SK-N-SH (cell line): ENCODE measurements at regions not wholly inside any gene's neighbourhood (a gene's known extent, or its start where the extent isn't known, plus 50 kb on each side); places are given as distances from the start of the nearest gene placed in this dataset.

Source experiments
- CTCF ChIA-PET: fragments of 300-600, 350-600 bp; formaldehyde crosslinking; extraction: SDS; loops from one replicate; lab custom pipeline; 2021; lab: Yijun Ruan, JAX
- POLR2A ChIA-PET: fragments of 350-600 bp; sonication (Branson Sonifier 250); formaldehyde crosslinking; extraction: SDS; loops from one replicate; lab custom pipeline; 2020; ENCODE audit warnings: antibody characterized with exemption, inconsistent platforms; lab: Yijun Ruan, JAX
- DNase-seq: peaks from one replicate; pipeline ENCODE4 v3.0.0; 2012
- H2AFZ ChIP-seq: fragments of 200-600 bp; sonication (generic); 2 replicates; pipeline ENCODE4 v1.8.1; 2016; ENCODE audit warnings: antibody characterized with exemption, mild to moderate bottlenecking, low read depth
- H3F3A ChIP-seq: fragments of 200-600 bp; sonication (generic); replicated peaks from 2 replicates; pipeline ENCODE3; 2016; ENCODE audit warnings: antibody characterized with exemption, mild to moderate bottlenecking; ENCODE audit not compliant: insufficient read depth
- H3K27ac ChIP-seq, 2 experiments: fragments of 200-500 bp in 1 of 2; fragments of 200-600 bp in 1 of 2; sonication (Bioruptor generic) in 1 of 2; sonication (generic), shearing (Covaris generic) in 1 of 2; 2 replicates each; pipeline versions ENCODE4 v1.5.1 to v1.6.1; 2014 to 2016; ENCODE audit warnings: low read depth in 2 of 2, inconsistent platforms in 1 of 2, low read length in 1 of 2, mild to moderate bottlenecking in 1 of 2, mixed read lengths in 1 of 2
- H3K27me3 ChIP-seq: fragments of 200-600 bp; sonication (generic), shearing (Covaris generic); 2 replicates; pipeline ENCODE4 v1.6.1; 2016; ENCODE audit warnings: mixed run types; ENCODE audit not compliant: insufficient read depth
- H3K36me3 ChIP-seq, 2 experiments: fragments of 200-500 bp in 1 of 2; fragments of 200-600 bp in 1 of 2; sonication (Bioruptor generic) in 1 of 2; sonication (generic) in 1 of 2; replicated peaks in 1 of 2; 2 replicates each; pipeline versions ENCODE3 to v1.5.1; 2014 to 2016; ENCODE audit warnings: low read length in 1 of 2, mild to moderate bottlenecking in 1 of 2; ENCODE audit not compliant: insufficient read depth in 2 of 2, control insufficient read depth in 1 of 2
- H3K4me1 ChIP-seq, 2 experiments: fragments of 200-500 bp in 1 of 2; fragments of 200-600 bp in 1 of 2; sonication (Bioruptor generic) in 1 of 2; sonication (generic), shearing (Covaris generic) in 1 of 2; 2 replicates each; pipeline versions ENCODE4 v1.5.1 to v1.6.1; 2014 to 2016; ENCODE audit warnings: low read depth in 1 of 2, low read length in 1 of 2, mixed run types in 1 of 2; ENCODE audit not compliant: insufficient read depth in 2 of 2, control insufficient read depth in 1 of 2
- H3K4me2 ChIP-seq: fragments of 200-600 bp; sonication (generic), shearing (Covaris generic); 2 replicates; pipeline ENCODE4 v1.6.1; 2017; ENCODE audit warnings: mixed run types
- H3K4me3 ChIP-seq, 2 experiments: fragments of 200-500 bp in 1 of 2; fragments of 200-600 bp in 1 of 2; sonication (Bioruptor generic) in 1 of 2; sonication (generic), shearing (Covaris generic) in 1 of 2; 2 replicates each; pipeline versions ENCODE4 v1.5.1 to v1.8.1; 2014 to 2016; ENCODE audit warnings: low read depth in 2 of 2, inconsistent platforms in 1 of 2, low read length in 1 of 2, mild to moderate bottlenecking in 1 of 2, mixed read lengths in 1 of 2, moderate library complexity in 1 of 2
- H3K79me2 ChIP-seq: fragments of 200-600 bp; sonication (generic); 2 replicates; pipeline ENCODE4 v1.8.1; 2017; ENCODE audit warnings: mild to moderate bottlenecking; ENCODE audit not compliant: insufficient read depth
- H3K9ac ChIP-seq: fragments of 200-600 bp; sonication (generic); 2 replicates; pipeline ENCODE4 v1.6.1; 2017; ENCODE audit warnings: mixed run types
- H3K9me2 ChIP-seq: fragments of 200-600 bp; sonication (generic); 2 replicates; pipeline ENCODE4 v1.6.1; 2017; ENCODE audit warnings: mixed run types
- H3K9me3 ChIP-seq: fragments of 200-600 bp; sonication (generic); 2 replicates; pipeline ENCODE4 v1.6.1; 2017; ENCODE audit warnings: mixed run types, mild to moderate bottlenecking, moderate library complexity
- H4K20me1 ChIP-seq: fragments of 200-600 bp; sonication (generic); 2 replicates; pipeline ENCODE4 v1.6.1; 2017; ENCODE audit warnings: mild to moderate bottlenecking, mixed run types; ENCODE audit not compliant: insufficient read depth
- CHD2 ChIP-seq: fragments of 150-350 bp; IDR thresholded peaks from 2 replicates; pipeline ENCODE4 v1.6.1; 2018; ENCODE audit warnings: low read length; ENCODE audit not compliant: partially characterized antibody
- EP300 ChIP-seq, 2 experiments: IDR thresholded peaks; 2 replicates each; pipeline versions ENCODE4 v1.4.0 to v1.6.1; 2012; ENCODE audit warnings: borderline replicate concordance in 1 of 2, low read depth in 1 of 2, low read length in 1 of 2
- EZH2phosphoT487 ChIP-seq: fragments of 200-600 bp; sonication (generic); IDR thresholded peaks from 2 replicates; pipeline ENCODE4 v1.6.1; 2017; ENCODE audit warnings: low read depth, mixed run types, mild to moderate bottlenecking, antibody characterized with exemption, moderate library complexity, borderline replicate concordance
- FOXM1 ChIP-seq: IDR thresholded peaks from 2 replicates; pipeline ENCODE4 v1.4.0; 2012; ENCODE audit warnings: low read depth, mild to moderate bottlenecking
- GABPA ChIP-seq: IDR thresholded peaks from 2 replicates; pipeline ENCODE4 v1.4.0; 2012; ENCODE audit warnings: low read depth, mild to moderate bottlenecking
- GATA2 ChIP-seq: sonication (generic); formaldehyde crosslinking; IDR thresholded peaks from 2 replicates; pipeline ENCODE4 v1.5.0; 2020; ENCODE audit warnings: mild to moderate bottlenecking, missing genetic modification reagents
- IRF3 ChIP-seq: fragments of 150-350 bp; IDR thresholded peaks from 2 replicates; pipeline ENCODE4 v1.6.1; 2016; ENCODE audit warnings: mild to moderate bottlenecking, low read depth, low read length
- JUND ChIP-seq: IDR thresholded peaks from 2 replicates; pipeline ENCODE4 v1.4.0; 2012
- MEF2A ChIP-seq: IDR thresholded peaks from 2 replicates; pipeline ENCODE4 v1.4.0; 2012; ENCODE audit warnings: low read depth, borderline replicate concordance
- MXI1 ChIP-seq: IDR thresholded peaks from 2 replicates; pipeline ENCODE4 v1.6.1; 2012; ENCODE audit warnings: mild to moderate bottlenecking, low read depth, low read length, improper control_type of control experiment
- NRF1 ChIP-seq: IDR thresholded peaks from 2 replicates; pipeline ENCODE4 v1.6.1; 2012; ENCODE audit warnings: low read depth, mild to moderate bottlenecking, low read length
- POLR2AphosphoS5 ChIP-seq: IDR thresholded peaks from 2 replicates; pipeline ENCODE4 v1.6.1; 2012; ENCODE audit warnings: low read depth, low read length
- RAD21 ChIP-seq: IDR thresholded peaks from 2 replicates; pipeline ENCODE4 v1.6.1; 2012; ENCODE audit warnings: mild to moderate bottlenecking, low read length
- RXRA ChIP-seq: IDR thresholded peaks from 2 replicates; pipeline ENCODE4 v1.4.0; 2012; ENCODE audit warnings: low read depth, mild to moderate bottlenecking, borderline replicate concordance
- SMC3 ChIP-seq: IDR thresholded peaks from 2 replicates; pipeline ENCODE4 v1.6.1; 2012; ENCODE audit warnings: low read depth, low read length, improper control_type of control experiment
- TEAD4 ChIP-seq: IDR thresholded peaks from 2 replicates; pipeline ENCODE4 v1.4.0; 2012; ENCODE audit warnings: mild to moderate bottlenecking, borderline replicate concordance; ENCODE audit not compliant: insufficient read depth
- YY1 ChIP-seq: IDR thresholded peaks from 2 replicates; pipeline ENCODE4 v1.4.0; 2012; ENCODE audit warnings: low read depth, mild to moderate bottlenecking
- whole genome bisulfite sequencing: methylation state at CpG from one replicate; pipeline ENCODE4 v1.1.6; 2017; ENCODE audit warnings: low lambda C conversion rate; 5-methylcytosine and 5-hydroxymethylcytosine counted together

DNA sequence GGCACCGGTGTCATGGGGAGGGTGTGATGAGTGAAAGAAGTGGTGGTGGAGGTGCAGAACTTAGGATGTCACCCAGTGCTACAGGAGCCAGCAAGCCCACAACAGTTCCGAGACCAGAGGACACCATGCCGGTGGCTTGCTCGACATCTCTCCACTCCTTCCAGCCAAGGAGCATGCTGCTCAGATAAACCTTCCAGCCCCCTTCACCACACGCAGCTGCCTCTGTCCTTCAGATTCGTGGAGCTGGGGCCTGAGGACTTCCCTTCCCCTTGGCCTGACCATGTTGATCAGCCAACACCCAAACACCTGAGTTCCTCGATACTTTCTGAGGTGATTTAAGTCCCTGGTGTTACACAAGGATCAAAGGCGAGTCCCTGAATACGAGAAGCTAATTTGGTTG, 188.8 kb upstream of the FOXF1 start:
- DNase-seq, result no peak
- H3K4me3 ChIP-seq, result no peak overlapping the region
- H3K9ac ChIP-seq, result no peak overlapping the region
- CTCF ChIA-PET, result no interaction called here
- no peak overlapping the region for H2AFZ ChIP-seq
- H3K27ac ChIP-seq, result no peak overlapping the region
- TF ChIP-seq GABPA (no peak), NRF1 (no peak), RAD21 (no peak), TEAD4 (no peak), FOXM1 (no peak), JUND (no peak), CHD2 (no peak), POLR2AphosphoS5 (no peak), EZH2phosphoT487 (no peak), EP300 (IDR thresholded peaks at IDR 0.05; ENCODE audit: borderline replicate concordance in 1 of 2, low read depth in 1 of 2, low read length in 1 of 2) (no peak), MEF2A (no peak), IRF3 (no peak), RXRA (no peak), YY1 (no peak)
- H3K36me3 ChIP-seq, result no peaks in the 10 kb centered on the region
- no peaks in the 10 kb centered on the region for H3F3A ChIP-seq
- no peaks in the 10 kb centered on the region for H3K9me2 ChIP-seq
- H4K20me1 ChIP-seq, result no peaks in the 10 kb centered on the region
- H3K79me2 ChIP-seq, result no peaks in the 10 kb centered on the region
- WGBS, result 52% methylated on average over 9 of the region's 9 CpGs
- H3K9me3 ChIP-seq, result no peaks in the 10 kb centered on the region
- peaks cover 59% of the 10 kb centered on the region for H3K27me3 ChIP-seq
- H3K4me2 ChIP-seq, result no peak overlapping the region
- POLR2A ChIA-PET, result no interaction called here
- H3K4me1 ChIP-seq, result no peaks in the 10 kb centered on the region

DNA sequence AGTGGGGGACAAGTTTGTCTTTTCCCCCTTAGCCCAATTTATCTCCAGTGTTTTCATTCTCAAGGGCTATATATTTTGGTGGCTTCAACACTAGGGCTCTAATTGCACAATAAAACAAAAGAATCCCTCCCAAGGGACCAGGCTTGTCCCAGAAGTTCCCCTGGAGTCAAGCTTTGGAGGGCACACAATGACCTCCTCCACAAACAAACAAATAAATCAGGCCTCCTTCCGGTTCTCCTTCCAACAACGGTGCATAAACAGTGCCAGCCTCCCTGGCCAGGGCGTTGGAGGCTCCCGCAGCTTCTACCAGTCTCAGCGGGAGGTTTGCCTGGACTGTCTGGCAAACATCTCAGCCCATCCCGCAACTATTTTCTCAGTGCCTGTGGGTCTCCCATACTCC, 188.0 kb upstream of the FOXF1 start:
- Histone ChIP-seq H3K9ac (no peak overlapping the region), H3K79me2 (no peaks in the 10 kb centered on the region), H3K4me3 (no peak overlapping the region), H3K9me2 (no peaks in the 10 kb centered on the region), H3K27ac (no peak overlapping the region), H2AFZ (no peak overlapping the region), H3K4me1 (no peaks in the 10 kb centered on the region), H3F3A (no peaks in the 10 kb centered on the region), H3K9me3 (no peaks in the 10 kb centered on the region), H3K36me3 (no peaks in the 10 kb centered on the region), H3K4me2 (no peak overlapping the region), H4K20me1 (no peaks in the 10 kb centered on the region), H3K27me3 (peaks cover 65% of the 10 kb centered on the region)
- TF ChIP-seq IRF3 (no peak), GATA2 (CRISPR knock-in tag) (no peak), SMC3 (no peak), MXI1 (no peak)
- ChIA-PET CTCF (no interaction called here), POLR2A (no interaction called here)
- 14% methylated on average over 6 of the region's 6 CpGs for WGBS
- no peak for DNase-seq
